Mucosa of descending colon (tissue), 3 donors: ENCODE measurements at regions not wholly inside any gene's neighbourhood (a gene's known extent, or its start where the extent isn't known, plus 50 kb on each side); places are given as distances from the start of the nearest gene placed in this dataset.

ENCODE experiments used
- ATAC-seq: fragments of 200-7000 bp; cut with Tn5 transposase; one replicate; pipeline ENCODE4 v1.9.1; 2020; ENCODE audit warnings: mild to moderate bottlenecking, moderate library complexity
- DNase-seq, 3 donors: peaks; one replicate each; pipeline ENCODE4 v3.0.0-alpha.2; 2020
- H3K36me3 ChIP-seq: fragments of 200-600 bp; one replicate; pipeline ENCODE4 v1.8.0; 2021; ENCODE audit warnings: low read depth, mild to moderate bottlenecking
- H3K4me1 ChIP-seq: fragments of 200-600 bp; one replicate; pipeline ENCODE4 v1.8.0; 2021; ENCODE audit warnings: low read depth, mild to moderate bottlenecking
- H3K4me3 ChIP-seq: fragments of 200-600 bp; one replicate; pipeline ENCODE4 v1.8.0; 2021; ENCODE audit warnings: mild to moderate bottlenecking
- H3K9me3 ChIP-seq: fragments of 200-600 bp; one replicate; pipeline ENCODE4 v1.8.0; 2021; ENCODE audit warnings: mild to moderate bottlenecking
- CTCF ChIP-seq: fragments of 200-600 bp; IDR thresholded peaks from one replicate; pipeline ENCODE4 v1.8.0; 2022; ENCODE audit warnings: antibody characterized with exemption, mild to moderate bottlenecking
- intact Hi-C, 2 donors: fragments of 100-400 bp; cut with DNase I in 1 of 2; cut with micrococcal nuclease in 1 of 2; formaldehyde crosslinking; loops; one replicate each; pipeline versions ENCODE4 v1.11.0 to v1.11.1; 2022; cut with DNase I, micrococcal nuclease
- donor health status: DM: no; HTN: no; CAD: no; lungs with moderate emphysema.
- donor health status: DM: no; HTN: no; CAD: no.
- donor health status: DM: no; HTN: yes; CAD: no.

DNA sequence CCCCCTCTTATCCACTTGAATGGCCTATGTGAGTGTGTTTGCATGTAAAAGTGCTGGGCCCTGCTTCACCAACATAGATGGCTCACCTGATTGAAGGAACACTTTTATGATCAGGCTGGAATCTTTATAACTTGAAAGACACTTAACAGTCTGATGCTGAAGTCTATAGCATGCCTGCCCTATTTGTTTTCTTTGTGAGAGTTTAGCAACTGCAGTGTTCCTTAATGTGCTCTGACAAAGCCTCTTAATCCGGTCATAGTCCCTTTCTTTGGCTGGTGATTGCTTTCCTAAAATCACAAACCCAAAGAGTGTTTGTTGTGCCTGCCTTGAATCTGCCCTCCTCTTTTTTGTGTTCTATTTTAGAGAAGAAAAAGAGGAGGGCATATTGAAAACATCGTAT, 1382.8 kb upstream of the CELF4 start:
- Histone ChIP-seq H3K4me3 (no peak overlapping the region), H3K4me1 (no peaks in the 10 kb centered on the region), H3K36me3 (no peaks in the 10 kb centered on the region), H3K9me3 (peaks cover 18% of the 10 kb centered on the region)
- no peak for DNase-seq
- ATAC-seq: no peak
- TF ChIP-seq CTCF: no peak
- intact Hi-C loops: no loop called here

DNA sequence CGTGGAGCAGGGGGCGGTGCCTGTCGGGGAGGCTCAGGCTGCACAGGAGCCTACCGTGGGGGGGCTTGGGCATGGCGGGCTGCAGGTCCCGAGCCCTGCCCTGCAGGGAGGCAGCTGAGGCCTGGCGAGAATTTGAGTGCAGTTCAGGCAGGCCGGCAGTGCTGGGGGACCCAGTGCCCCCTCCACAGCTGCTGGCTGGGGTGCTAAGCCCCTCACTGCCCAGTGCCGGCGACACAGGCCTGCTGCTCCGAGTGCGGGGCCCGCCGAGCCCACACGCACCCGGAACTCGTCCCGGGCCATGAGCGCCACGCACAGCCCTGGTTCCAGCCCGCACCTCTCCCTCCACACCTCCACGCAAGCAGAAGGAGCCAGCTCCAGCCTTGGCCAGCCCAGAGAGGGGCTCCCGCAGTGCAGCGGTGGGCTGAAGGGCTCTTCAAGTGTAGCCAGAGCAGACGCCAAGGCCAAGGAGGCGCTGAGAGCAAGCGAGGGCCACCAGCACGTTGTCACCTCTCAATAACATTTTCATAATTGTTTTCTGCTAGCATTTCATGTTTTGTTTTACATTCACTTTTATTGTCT, 1378.9 kb upstream of the CELF4 start:
- Histone ChIP-seq H3K9me3 (peaks cover 32% of the 10 kb centered on the region), H3K4me1 (no peaks in the 10 kb centered on the region), H3K4me3 (no peak overlapping the region), H3K36me3 (no peaks in the 10 kb centered on the region)
- intact Hi-C loops: no loop called here
- ATAC-seq: no peak
- no peak for TF ChIP-seq CTCF
- DNase-seq: peak in 1 of 3 donors; percentile 42

- Histone ChIP-seq H3K4me3 (no peak overlapping the region), H3K4me1 (no peaks in the 10 kb centered on the region), H3K36me3 (no peaks in the 10 kb centered on the region), H3K9me3 (peaks cover 32% of the 10 kb centered on the region)
- intact Hi-C loops: no loop called here
- TF ChIP-seq CTCF: no peak
- ATAC-seq (no peak), DNase-seq (no peak)
Observed at GRCh38 chr18:38941711-38942561, 1376.3 kb upstream of the CELF4 start.

DNA sequence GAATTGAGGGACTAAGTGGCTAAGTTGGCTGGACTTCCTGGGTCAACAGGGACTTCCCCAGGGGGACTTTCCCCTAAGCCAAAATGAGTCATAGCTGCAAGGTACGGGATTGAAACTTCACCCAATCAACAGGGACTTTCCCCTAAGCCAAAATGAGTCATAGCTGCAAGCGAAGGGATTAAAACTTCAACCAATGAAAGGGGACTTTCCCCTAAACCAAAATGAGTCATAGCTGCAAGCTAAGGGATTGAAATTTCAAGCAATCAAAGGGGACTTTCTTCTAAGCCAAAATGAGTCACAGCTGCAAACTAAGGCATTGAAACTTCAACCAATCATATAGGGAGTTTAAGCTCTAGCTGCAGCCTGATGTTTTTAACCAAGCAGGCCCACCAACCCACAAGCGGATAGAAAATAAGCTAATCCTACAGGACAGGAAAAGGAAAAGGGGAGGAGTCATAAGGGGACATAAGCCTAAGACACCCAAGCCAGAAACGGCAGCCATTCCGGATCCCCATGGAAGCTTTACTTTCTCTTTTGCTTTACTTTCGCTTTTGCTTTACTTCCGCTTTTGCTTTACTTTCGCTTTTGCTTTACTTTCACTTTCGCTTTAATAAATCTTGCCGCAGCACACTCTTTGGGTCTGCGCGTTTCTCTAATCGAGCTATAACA, 1375.4 kb upstream of the CELF4 start:
- Histone ChIP-seq H3K36me3 (no peaks in the 10 kb centered on the region), H3K4me3 (no peak overlapping the region)

DNA sequence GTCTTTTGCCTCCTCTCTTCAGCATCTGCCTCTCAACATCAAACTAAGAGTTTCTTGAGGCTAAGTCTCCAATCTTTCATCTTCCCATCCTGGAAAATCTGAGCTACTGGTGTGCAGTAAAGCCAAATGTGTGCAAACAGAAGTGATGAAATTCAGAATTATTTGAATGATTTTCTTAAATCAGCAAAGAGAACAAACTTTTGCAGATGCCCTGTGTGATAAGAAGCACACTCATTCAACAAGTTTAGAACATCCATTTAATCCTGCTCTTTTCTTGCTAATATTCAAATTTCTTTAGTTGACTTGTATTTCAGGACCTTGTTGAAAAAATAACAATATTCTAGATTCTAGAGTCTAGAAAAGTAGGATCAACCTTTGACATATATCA, 1374.9 kb upstream of the CELF4 start:
- H3K4me3 ChIP-seq: no peak overlapping the region
- intact Hi-C loops: no loop called here
- TF ChIP-seq CTCF: no peak
- H3K9me3 ChIP-seq: peaks cover 32% of the 10 kb centered on the region
- no peaks in the 10 kb centered on the region for H3K4me1 ChIP-seq
- H3K36me3 ChIP-seq: no peaks in the 10 kb centered on the region
- DNase-seq: no peak
- ATAC-seq: no peak

More for the DNA sequence above, 1375.4 kb upstream of the CELF4 start:
- intact Hi-C loops: no loop called here
- H3K4me1 ChIP-seq: no peaks in the 10 kb centered on the region
- peaks cover 32% of the 10 kb centered on the region for H3K9me3 ChIP-seq
- no peak for TF ChIP-seq CTCF
- ATAC-seq: peak; percentile 34
- peak in 1 of 3 donors; percentile 4 for DNase-seq
